Gastroesophageal sphincter (tissue), 3 donors: ENCODE measurements at regions not wholly inside any gene's neighbourhood (a gene's known extent, or its start where the extent isn't known, plus 50 kb on each side); places are given as distances from the start of the nearest gene placed in this dataset.

Experiments used
- EP300 ChIP-seq: sonication (generic); formaldehyde crosslinking; IDR thresholded peaks from one replicate; pipeline ENCODE4 v1.6.1; 2017; ENCODE audit warnings: antibody characterized with exemption, mild to moderate bottlenecking
- POLR2A ChIP-seq, 2 donors: fragments of 450-650 bp; IDR thresholded peaks; one replicate each; pipeline ENCODE4 v1.6.1; 2017; ENCODE audit warnings: antibody characterized with exemption in 2 of 2, mild to moderate bottlenecking in 2 of 2, moderate library complexity in 1 of 2
- TF ChIP-seq, protein P1 (sequence below), 4 experiments: fragments of 200-600 bp in 2 of 4; fragments of 450-650 bp in 2 of 4; sonication (generic) in 1 of 4; IDR thresholded peaks; one replicate each; pipeline ENCODE4 v1.5.1; 2017 to 2019; ENCODE audit warnings: antibody characterized with exemption in 4 of 4, mild to moderate bottlenecking in 2 of 4, moderate library complexity in 2 of 4

GRCh38 chr4:60194214-60194613 is 1005.9 kb upstream of the ADGRL3 start:
- TF ChIP-seq, protein P1, sequence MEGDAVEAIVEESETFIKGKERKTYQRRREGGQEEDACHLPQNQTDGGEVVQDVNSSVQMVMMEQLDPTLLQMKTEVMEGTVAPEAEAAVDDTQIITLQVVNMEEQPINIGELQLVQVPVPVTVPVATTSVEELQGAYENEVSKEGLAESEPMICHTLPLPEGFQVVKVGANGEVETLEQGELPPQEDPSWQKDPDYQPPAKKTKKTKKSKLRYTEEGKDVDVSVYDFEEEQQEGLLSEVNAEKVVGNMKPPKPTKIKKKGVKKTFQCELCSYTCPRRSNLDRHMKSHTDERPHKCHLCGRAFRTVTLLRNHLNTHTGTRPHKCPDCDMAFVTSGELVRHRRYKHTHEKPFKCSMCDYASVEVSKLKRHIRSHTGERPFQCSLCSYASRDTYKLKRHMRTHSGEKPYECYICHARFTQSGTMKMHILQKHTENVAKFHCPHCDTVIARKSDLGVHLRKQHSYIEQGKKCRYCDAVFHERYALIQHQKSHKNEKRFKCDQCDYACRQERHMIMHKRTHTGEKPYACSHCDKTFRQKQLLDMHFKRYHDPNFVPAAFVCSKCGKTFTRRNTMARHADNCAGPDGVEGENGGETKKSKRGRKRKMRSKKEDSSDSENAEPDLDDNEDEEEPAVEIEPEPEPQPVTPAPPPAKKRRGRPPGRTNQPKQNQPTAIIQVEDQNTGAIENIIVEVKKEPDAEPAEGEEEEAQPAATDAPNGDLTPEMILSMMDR (IDR thresholded peaks at IDR 0.05) = no peak
- TF ChIP-seq POLR2A (IDR thresholded peaks at IDR 0.05) = no peak
- TF ChIP-seq EP300 = no peak
